ENCODE measurements at regions not wholly inside any gene's neighbourhood (a gene's known extent, or its start where the extent isn't known, plus 50 kb on each side); places are given as distances from the start of the nearest gene placed in this dataset.

DNA sequence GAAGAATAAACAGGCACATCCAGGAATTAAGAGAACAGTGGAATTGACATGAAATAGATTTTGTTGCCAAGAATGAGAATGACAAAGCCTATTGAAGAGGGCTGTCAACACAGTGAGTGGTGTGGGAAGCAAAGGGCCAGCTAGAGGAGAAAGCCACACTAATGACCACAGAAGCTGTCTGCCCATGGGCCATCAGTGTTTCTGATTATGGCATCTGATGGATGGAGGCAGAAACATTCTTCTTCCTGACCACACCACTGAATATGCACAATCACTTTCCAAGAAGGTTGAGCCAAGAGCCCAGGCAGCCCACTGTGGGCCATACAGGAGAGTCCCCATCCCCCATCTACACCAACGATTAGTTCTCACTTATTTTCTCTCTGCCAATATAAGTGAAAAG is 146.0 kb upstream of the SH3BP4 start:
- ATAC-seq (ENCODE audit: low read depth in 2 of 2) (no peak), DNase-seq (no peak)
- Histone ChIP-seq H3K27ac (ENCODE audit: insufficient read depth, low read length, poor library complexity, severe bottlenecking) (no peak overlapping the region), H3K27me3 (ENCODE audit: control insufficient read depth, insufficient read depth, low read length) (no peaks in the 10 kb centered on the region), H3K36me3 (ENCODE audit: control insufficient read depth, insufficient read depth, low read length) (no peaks in the 10 kb centered on the region), H3K4me1 (ENCODE audit: control insufficient read depth, insufficient read depth, low read length, poor library complexity, severe bottlenecking) (no peaks in the 10 kb centered on the region), H3K9me3 (ENCODE audit: control insufficient read depth in 2 of 2, low read length in 2 of 2) (no peaks in the 10 kb centered on the region), H3K4me3 (ENCODE audit: low read depth, low read length) (no peak overlapping the region)
- Mint-ChIP-seq H3K9me3 (peaks cover 0 to 2% (median 0%) of the 10 kb centered on the region in 7 donors), H3K36me3 (no peaks in the 10 kb centered on the region), H3K27me3 (no peaks in the 10 kb centered on the region), H3K4me3 (no peak overlapping the region), H3K27ac (peak overlapping the region in 1 of 3 donors; percentile 44), H3K4me1 (no peaks in the 10 kb centered on the region)

DNA sequence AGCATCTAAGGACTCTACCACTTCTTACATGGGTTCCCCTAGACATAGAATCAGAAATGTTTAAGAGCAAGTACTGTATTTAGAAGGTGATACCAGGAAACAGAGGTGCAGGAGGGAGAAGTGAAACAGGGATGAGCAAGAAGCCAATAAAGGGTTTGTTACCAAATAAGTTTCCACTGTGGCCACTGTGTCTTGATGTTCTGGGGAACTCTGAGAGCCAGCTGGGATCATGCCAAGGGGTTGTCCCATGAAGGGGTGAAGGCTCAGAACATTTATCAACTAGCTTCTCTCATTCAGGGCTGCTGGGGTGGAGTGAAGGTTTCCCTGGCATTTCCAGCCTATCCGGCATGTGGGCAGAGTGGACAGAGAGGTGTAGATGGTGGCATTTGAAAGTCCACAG is 147.1 kb upstream of the SH3BP4 start:
- no peaks in the 10 kb centered on the region for H3K36me3 ChIP-seq (ENCODE audit: control insufficient read depth, insufficient read depth, low read length)
- no peak for DNase-seq
- Mint-ChIP-seq H3K4me1 (no peaks in the 10 kb centered on the region), H3K9me3 (peaks cover 0 to 2% (median 0%) of the 10 kb centered on the region in 7 donors), H3K27me3 (peaks cover 6% of the 10 kb centered on the region), H3K27ac (no peak overlapping the region), H3K36me3 (no peaks in the 10 kb centered on the region), H3K4me3 (no peak overlapping the region)
- H3K4me3 ChIP-seq (ENCODE audit: low read depth, low read length): no peak overlapping the region
- ATAC-seq (ENCODE audit: low read depth in 2 of 2): no peak
- H3K9me3 ChIP-seq (ENCODE audit: control insufficient read depth in 2 of 2, low read length in 2 of 2): no peaks in the 10 kb centered on the region
- no peak overlapping the region for H3K27ac ChIP-seq (ENCODE audit: insufficient read depth, low read length, poor library complexity, severe bottlenecking)
- H3K27me3 ChIP-seq (ENCODE audit: control insufficient read depth, insufficient read depth, low read length): no peaks in the 10 kb centered on the region
- H3K4me1 ChIP-seq (ENCODE audit: control insufficient read depth, insufficient read depth, low read length, poor library complexity, severe bottlenecking): no peaks in the 10 kb centered on the region

DNA sequence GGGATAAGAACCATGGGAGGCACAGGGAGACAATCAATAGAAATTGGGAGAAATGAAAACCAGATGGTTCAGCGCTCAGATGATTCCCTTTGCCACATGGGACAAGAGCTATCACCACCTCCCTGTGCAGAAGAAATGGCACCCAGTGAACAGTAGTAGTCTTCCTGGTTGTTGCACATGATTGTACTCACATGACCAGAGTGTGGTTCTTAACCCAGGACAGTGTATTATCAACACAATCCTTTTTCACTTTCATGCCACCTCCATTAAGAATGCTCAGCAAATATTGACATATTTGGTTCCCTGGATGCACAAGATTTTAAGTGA is 149.0 kb upstream of the SH3BP4 start:
- H3K36me3 ChIP-seq (ENCODE audit: control insufficient read depth, insufficient read depth, low read length): no peaks in the 10 kb centered on the region
- H3K27ac Mint-ChIP-seq: no peak overlapping the region
- H3K4me3 ChIP-seq (ENCODE audit: low read depth, low read length): no peak overlapping the region
- H3K27me3 ChIP-seq (ENCODE audit: control insufficient read depth, insufficient read depth, low read length): no peaks in the 10 kb centered on the region
- H3K27ac ChIP-seq (ENCODE audit: insufficient read depth, low read length, poor library complexity, severe bottlenecking): no peak overlapping the region
- H3K27me3 Mint-ChIP-seq: peaks cover 6% of the 10 kb centered on the region
- DNase-seq: no peak
- no peaks in the 10 kb centered on the region for H3K9me3 ChIP-seq (ENCODE audit: control insufficient read depth in 2 of 2, low read length in 2 of 2)
- no peak overlapping the region for H3K4me3 Mint-ChIP-seq
- no peaks in the 10 kb centered on the region for H3K36me3 Mint-ChIP-seq
- H3K9me3 Mint-ChIP-seq: peaks cover 0 to 1% (median 0%) of the 10 kb centered on the region in 7 donors
- no peak for ATAC-seq (ENCODE audit: low read depth in 2 of 2)
- no peaks in the 10 kb centered on the region for H3K4me1 Mint-ChIP-seq
- H3K4me1 ChIP-seq (ENCODE audit: control insufficient read depth, insufficient read depth, low read length, poor library complexity, severe bottlenecking): no peaks in the 10 kb centered on the region

DNA sequence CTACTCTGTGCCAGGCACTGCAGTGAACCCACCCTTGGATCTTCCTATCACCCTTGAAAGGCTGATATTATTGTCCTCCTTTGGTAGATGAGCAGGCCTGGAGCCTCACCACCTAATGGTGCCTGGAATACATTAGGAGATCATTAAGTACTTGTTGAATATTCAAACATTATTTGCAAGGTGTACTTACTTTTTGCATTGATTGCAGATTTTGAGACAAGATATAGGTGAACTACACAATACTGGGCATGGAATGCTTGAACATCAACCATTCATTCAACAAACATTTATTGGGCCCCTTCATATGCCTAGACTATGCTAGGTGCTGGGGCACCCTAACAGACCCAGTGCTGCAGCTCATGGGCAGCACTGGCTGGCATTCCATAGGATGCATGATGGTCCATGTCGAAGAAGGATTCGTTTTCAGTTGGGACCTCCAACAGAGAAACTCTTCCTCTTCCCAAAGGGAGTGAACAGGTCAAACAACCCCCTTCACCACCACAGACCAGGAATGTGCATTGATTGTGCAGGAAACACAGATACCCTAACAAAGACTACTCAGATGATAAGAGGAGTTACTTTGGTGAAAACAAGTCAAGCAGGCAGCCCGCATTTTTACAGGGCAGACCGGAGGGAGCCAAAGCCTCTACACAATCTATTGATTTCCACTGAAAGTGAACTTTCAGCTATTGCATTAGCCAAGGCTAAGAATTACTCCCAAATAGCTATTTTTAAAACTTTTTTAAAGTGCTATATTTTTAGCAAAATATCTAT is 149.6 kb upstream of the SH3BP4 start:
- no peak overlapping the region for H3K27ac Mint-ChIP-seq
- ATAC-seq (ENCODE audit: low read depth in 2 of 2): no peak

DNA sequence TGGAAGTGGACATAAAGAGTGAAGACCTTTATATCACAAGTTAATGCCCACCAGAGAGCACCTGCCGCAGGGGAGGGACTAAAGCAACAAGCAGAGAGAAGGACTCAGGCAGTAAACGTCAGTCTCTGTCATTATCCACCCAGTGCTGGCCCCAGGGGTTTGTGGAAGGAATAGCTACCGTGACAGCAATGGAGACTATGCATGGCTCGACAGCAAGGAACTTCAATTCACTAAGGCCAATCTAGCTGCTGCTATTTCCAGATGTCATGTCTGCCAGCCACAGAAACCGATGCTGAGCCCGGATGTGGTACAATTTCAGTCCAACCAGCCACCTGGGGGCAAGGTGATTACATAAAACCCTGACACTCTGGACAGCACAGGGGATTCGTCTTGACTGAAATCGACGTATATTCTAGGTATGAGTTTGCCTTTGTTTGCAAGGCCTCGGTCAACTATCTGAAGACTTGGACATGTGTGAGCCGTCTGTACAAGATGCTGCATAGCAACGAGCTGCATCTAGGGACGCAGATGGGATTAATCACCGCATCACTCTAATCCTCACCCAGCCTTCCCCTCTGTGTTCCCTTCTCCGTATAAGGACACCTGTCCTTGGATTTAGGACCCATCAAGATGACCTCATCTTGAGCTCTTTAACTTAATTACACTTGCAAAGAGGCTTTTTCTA is 154.1 kb upstream of the SH3BP4 start:
- Mint-ChIP-seq H3K27me3 (peaks cover 6% of the 10 kb centered on the region), H3K4me1 (no peaks in the 10 kb centered on the region), H3K9me3 (no peaks in the 10 kb centered on the region), H3K4me3 (no peak overlapping the region), H3K27ac (no peak overlapping the region), H3K36me3 (no peaks in the 10 kb centered on the region)
- ATAC-seq (ENCODE audit: low read depth in 2 of 2) (no peak), DNase-seq (no peak)
- H3K4me1 ChIP-seq (ENCODE audit: control insufficient read depth, insufficient read depth, low read length, poor library complexity, severe bottlenecking): no peaks in the 10 kb centered on the region
- no peaks in the 10 kb centered on the region for H3K27me3 ChIP-seq (ENCODE audit: control insufficient read depth, insufficient read depth, low read length)
- H3K27ac ChIP-seq (ENCODE audit: insufficient read depth, low read length, poor library complexity, severe bottlenecking): no peak overlapping the region
- no peaks in the 10 kb centered on the region for H3K36me3 ChIP-seq (ENCODE audit: control insufficient read depth, insufficient read depth, low read length)
- H3K4me3 ChIP-seq (ENCODE audit: low read depth, low read length): no peak overlapping the region
- H3K9me3 ChIP-seq (ENCODE audit: control insufficient read depth in 2 of 2, low read length in 2 of 2): no peaks in the 10 kb centered on the region

More for the DNA sequence above, 149.6 kb upstream of the SH3BP4 start:
- Mint-ChIP-seq H3K27me3 (peaks cover 6% of the 10 kb centered on the region), H3K9me3 (peaks cover 0 to 1% (median 0%) of the 10 kb centered on the region in 7 donors), H3K36me3 (no peaks in the 10 kb centered on the region), H3K4me1 (no peaks in the 10 kb centered on the region), H3K4me3 (no peak overlapping the region)
- no peaks in the 10 kb centered on the region for H3K27me3 ChIP-seq (ENCODE audit: control insufficient read depth, insufficient read depth, low read length)
- DNase-seq: no peak
- H3K9me3 ChIP-seq (ENCODE audit: control insufficient read depth in 2 of 2, low read length in 2 of 2): no peaks in the 10 kb centered on the region
- no peak overlapping the region for H3K4me3 ChIP-seq (ENCODE audit: low read depth, low read length)
- no peaks in the 10 kb centered on the region for H3K4me1 ChIP-seq (ENCODE audit: control insufficient read depth, insufficient read depth, low read length, poor library complexity, severe bottlenecking)
- H3K27ac ChIP-seq (ENCODE audit: insufficient read depth, low read length, poor library complexity, severe bottlenecking): no peak overlapping the region
- H3K36me3 ChIP-seq (ENCODE audit: control insufficient read depth, insufficient read depth, low read length): no peaks in the 10 kb centered on the region

DNA sequence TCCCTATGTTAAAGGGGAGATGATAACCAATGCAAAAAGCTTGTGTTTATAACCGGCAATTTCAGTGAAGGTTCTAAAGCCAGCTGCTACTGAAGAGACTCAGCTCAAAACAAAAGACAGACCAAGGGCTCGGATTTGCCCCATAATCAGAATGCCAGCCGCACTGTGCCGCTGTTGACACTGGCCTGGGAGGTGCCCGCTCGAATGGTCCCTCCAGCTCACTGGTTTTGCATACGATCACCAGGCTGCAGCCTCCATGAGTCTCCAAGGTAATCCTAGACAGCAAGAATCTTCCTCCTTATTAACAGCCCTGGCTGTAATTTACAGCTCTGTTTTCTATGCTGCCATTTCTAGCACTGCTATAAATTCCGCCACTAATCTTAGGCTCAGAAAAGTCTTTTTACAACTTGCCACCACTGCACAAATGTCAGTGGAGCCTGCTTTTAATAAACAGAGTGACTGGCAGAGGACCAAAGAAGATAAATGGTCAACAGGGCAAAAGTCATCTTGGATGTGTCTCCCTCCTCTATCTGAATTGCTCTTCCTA is 155.7 kb upstream of the SH3BP4 start:
- Mint-ChIP-seq H3K4me1 (no peaks in the 10 kb centered on the region), H3K27me3 (peaks cover 6% of the 10 kb centered on the region), H3K36me3 (no peaks in the 10 kb centered on the region), H3K27ac (no peak overlapping the region), H3K4me3 (peak overlapping the region in 1 of 4 donors; percentile 53), H3K9me3 (no peaks in the 10 kb centered on the region)
- H3K27ac ChIP-seq (ENCODE audit: insufficient read depth, low read length, poor library complexity, severe bottlenecking): no peak overlapping the region
- ATAC-seq (ENCODE audit: low read depth in 2 of 2) (no peak), DNase-seq (no peak)
- no peaks in the 10 kb centered on the region for H3K4me1 ChIP-seq (ENCODE audit: control insufficient read depth, insufficient read depth, low read length, poor library complexity, severe bottlenecking)
- H3K4me3 ChIP-seq (ENCODE audit: low read depth, low read length): no peak overlapping the region
- H3K36me3 ChIP-seq (ENCODE audit: control insufficient read depth, insufficient read depth, low read length): no peaks in the 10 kb centered on the region
- no peaks in the 10 kb centered on the region for H3K9me3 ChIP-seq (ENCODE audit: control insufficient read depth in 2 of 2, low read length in 2 of 2)
- no peaks in the 10 kb centered on the region for H3K27me3 ChIP-seq (ENCODE audit: control insufficient read depth, insufficient read depth, low read length)

DNA sequence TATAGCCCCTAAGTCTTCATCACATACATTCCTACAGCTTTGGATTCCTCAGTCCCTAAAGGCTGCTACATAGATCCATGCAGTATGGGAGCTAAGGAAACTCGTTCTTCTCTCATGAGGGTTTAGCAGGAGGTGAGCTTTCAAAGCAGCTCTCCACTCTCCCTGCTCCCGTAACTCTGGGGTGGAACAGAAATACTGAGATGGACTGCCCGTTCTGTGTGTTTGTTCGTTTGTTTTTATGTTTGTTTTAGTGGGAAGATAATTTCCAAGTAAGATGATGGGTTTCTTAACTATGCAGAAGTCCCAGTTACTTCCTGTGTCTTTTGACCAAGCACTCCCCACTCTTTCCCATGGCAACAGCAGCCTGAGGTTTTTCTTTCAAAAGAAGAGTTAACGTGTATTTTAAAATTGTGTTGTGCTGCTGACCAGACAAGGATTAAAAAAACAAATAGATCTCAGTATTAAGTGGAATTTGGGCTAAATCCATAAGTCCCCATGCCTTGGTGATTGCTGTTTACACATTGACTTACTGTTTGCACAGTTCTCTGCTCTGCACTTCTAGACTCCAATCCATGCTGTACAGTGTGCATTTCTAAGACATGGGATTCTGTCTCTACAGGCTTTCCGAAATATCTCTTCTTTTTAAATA is 156.4 kb upstream of the SH3BP4 start:
- Histone ChIP-seq H3K9me3 (ENCODE audit: control insufficient read depth in 2 of 2, low read length in 2 of 2) (no peaks in the 10 kb centered on the region), H3K27me3 (ENCODE audit: control insufficient read depth, insufficient read depth, low read length) (no peaks in the 10 kb centered on the region), H3K4me1 (ENCODE audit: control insufficient read depth, insufficient read depth, low read length, poor library complexity, severe bottlenecking) (no peaks in the 10 kb centered on the region), H3K27ac (ENCODE audit: insufficient read depth, low read length, poor library complexity, severe bottlenecking) (no peak overlapping the region), H3K4me3 (ENCODE audit: low read depth, low read length) (no peak overlapping the region), H3K36me3 (ENCODE audit: control insufficient read depth, insufficient read depth, low read length) (no peaks in the 10 kb centered on the region)
- Mint-ChIP-seq H3K4me3 (no peak overlapping the region), H3K4me1 (no peaks in the 10 kb centered on the region), H3K36me3 (no peaks in the 10 kb centered on the region), H3K9me3 (no peaks in the 10 kb centered on the region), H3K27me3 (peaks cover 6% of the 10 kb centered on the region), H3K27ac (no peak overlapping the region)
- DNase-seq (no peak), ATAC-seq (ENCODE audit: low read depth in 2 of 2) (no peak)

All from CD4-positive, CD25-positive, alpha-beta regulatory T cell (primary cell).